Calu3 (cell line): ENCODE measurements at regions not wholly inside any gene's neighbourhood (a gene's known extent, or its start where the extent isn't known, plus 50 kb on each side); places are given as distances from the start of the nearest gene placed in this dataset.

Experiments
- BruUV-seq: library from RNA; stranded (reverse); fragments of 400-500 nt; replicated peaks from 2 replicates; lab custom pipeline; 2021; lab: Mats Ljungman, UMichigan
- CTCF ChIA-PET: fragments of 300-600 bp; sonication (Branson Sonifier 250); formaldehyde crosslinking; loops from one replicate; lab custom pipeline; 2022; ENCODE audit warnings: antibody characterized with exemption; lab: Charles Lee
- DNase-seq: peaks from one replicate; pipeline ENCODE4 v3.0.0; 2022
- H3K27ac Mint-ChIP-seq: one replicate; pipeline ENCODE4 v1.8.0; 2022; ENCODE audit warnings: mixed read lengths; ENCODE audit not compliant: unreplicated experiment
- H3K27me3 Mint-ChIP-seq: one replicate; pipeline ENCODE4 v1.8.0; 2022; ENCODE audit warnings: mixed read lengths; ENCODE audit not compliant: unreplicated experiment
- H3K36me3 Mint-ChIP-seq: one replicate; pipeline ENCODE4 v1.8.0; 2022; ENCODE audit warnings: mild to moderate bottlenecking, moderate library complexity, mixed read lengths; ENCODE audit not compliant: insufficient read depth, unreplicated experiment
- H3K4me1 Mint-ChIP-seq: one replicate; pipeline ENCODE4 v1.8.0; 2022; ENCODE audit warnings: mild to moderate bottlenecking, low read depth, mixed read lengths; ENCODE audit not compliant: unreplicated experiment
- H3K4me3 Mint-ChIP-seq: one replicate; pipeline ENCODE4 v1.8.0; 2022; ENCODE audit warnings: mild to moderate bottlenecking, low read depth, moderate library complexity, mixed read lengths; ENCODE audit not compliant: unreplicated experiment
- H3K9me3 Mint-ChIP-seq: one replicate; pipeline ENCODE4 v1.8.0; 2022; ENCODE audit warnings: low read depth, mixed read lengths; ENCODE audit not compliant: unreplicated experiment
- intact Hi-C: fragments of 100-400 bp; cut with micrococcal nuclease; formaldehyde crosslinking; loops from one replicate; pipeline ENCODE4 v1.10.0; 2022; ENCODE audit not compliant: unreplicated experiment
- TF ChIP-seq, protein P1 (sequence below): fragments of 200-600 bp; IDR thresholded peaks from one replicate; pipeline ENCODE4 v1.8.0; 2022; ENCODE audit warnings: antibody characterized with exemption; ENCODE audit not compliant: unreplicated experiment

DNA sequence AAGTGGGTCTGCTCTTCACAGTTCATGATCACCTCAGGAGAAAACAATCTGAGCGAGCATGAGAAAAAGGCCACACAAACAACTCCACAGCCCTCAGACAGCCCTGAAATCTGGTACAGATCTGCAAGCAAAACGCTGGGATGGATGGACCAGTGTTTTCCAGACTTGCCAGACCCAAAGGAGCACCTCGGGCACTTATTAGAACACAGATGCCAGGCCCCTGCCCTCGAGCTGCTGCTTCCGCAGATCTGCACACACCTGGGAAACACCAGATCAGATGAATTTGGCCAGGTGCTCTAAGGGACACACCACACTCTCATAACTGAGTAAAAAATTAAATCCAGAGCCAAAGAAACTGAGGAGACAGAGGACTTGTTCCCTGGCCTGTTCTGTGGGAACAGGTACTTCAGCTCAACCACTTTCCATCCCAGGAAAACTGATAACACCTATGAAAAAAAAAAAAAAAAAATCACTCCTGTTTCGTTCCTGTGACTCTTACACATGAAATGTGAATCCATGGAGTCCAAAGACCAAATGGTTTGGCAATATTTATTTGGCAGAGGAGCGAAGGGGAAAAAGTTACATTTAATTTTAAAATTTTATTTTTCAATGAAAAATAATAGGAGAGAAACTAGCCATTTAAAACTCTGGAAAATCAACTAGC is 202.9 kb upstream of the ESRRG start:
- no TSS peak for BruUV-seq
- TF ChIP-seq, protein P1, sequence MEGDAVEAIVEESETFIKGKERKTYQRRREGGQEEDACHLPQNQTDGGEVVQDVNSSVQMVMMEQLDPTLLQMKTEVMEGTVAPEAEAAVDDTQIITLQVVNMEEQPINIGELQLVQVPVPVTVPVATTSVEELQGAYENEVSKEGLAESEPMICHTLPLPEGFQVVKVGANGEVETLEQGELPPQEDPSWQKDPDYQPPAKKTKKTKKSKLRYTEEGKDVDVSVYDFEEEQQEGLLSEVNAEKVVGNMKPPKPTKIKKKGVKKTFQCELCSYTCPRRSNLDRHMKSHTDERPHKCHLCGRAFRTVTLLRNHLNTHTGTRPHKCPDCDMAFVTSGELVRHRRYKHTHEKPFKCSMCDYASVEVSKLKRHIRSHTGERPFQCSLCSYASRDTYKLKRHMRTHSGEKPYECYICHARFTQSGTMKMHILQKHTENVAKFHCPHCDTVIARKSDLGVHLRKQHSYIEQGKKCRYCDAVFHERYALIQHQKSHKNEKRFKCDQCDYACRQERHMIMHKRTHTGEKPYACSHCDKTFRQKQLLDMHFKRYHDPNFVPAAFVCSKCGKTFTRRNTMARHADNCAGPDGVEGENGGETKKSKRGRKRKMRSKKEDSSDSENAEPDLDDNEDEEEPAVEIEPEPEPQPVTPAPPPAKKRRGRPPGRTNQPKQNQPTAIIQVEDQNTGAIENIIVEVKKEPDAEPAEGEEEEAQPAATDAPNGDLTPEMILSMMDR: no peak
- DNase-seq: no peak
- intact Hi-C loops: no loop called here
- no peak overlapping the region for H3K4me3 Mint-ChIP-seq
- no peak overlapping the region for H3K27ac Mint-ChIP-seq
- no peaks in the 10 kb centered on the region for H3K36me3 Mint-ChIP-seq
- H3K27me3 Mint-ChIP-seq: no peaks in the 10 kb centered on the region
- CTCF ChIA-PET: no interaction called here
- H3K4me1 Mint-ChIP-seq: peaks cover 8% of the 10 kb centered on the region
- H3K9me3 Mint-ChIP-seq: no peaks in the 10 kb centered on the region

DNA sequence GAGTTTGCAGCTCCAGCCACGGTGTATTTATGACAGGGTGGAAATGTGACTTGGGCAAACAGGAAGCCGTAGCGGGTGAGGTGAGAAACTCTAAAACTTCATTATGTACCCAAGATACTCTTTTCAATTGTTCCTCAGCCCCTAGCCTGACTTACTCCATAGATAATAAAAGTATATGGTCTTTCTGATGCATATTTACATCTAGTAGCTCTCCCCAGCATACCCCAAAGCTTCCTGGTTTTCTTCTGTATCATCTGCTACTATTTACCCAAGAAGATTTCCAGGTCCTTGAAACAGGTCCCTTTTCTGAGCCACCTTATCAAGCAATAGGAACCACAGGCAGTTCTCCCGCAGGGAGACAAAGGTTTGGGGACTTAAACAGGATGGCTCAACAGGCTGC is 201.5 kb upstream of the ESRRG start:
- H3K4me1 Mint-ChIP-seq: peaks cover 8% of the 10 kb centered on the region

DNA sequence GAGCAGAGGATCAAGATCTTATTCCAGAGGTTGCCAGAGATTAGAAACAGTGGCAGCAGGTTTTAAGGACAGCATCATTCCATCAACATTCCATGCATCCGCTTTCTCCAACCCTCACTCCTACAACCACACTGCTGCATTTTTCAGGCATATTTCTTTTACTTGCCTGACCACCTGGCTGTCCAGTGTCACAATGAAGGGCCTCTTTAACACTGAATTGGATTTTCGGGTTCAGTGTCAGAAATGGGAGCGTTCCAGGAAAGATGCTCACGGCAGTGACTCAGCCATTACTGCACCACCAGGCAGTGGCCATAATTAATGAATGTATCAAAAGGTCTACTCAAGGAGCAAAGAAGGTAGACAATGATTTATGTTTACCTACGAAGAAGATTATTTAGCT is 200.4 kb upstream of the ESRRG start:
- CTCF ChIA-PET: no interaction called here
- Mint-ChIP-seq H3K9me3 (no peaks in the 10 kb centered on the region), H3K4me3 (no peak overlapping the region), H3K27me3 (no peaks in the 10 kb centered on the region), H3K4me1 (peaks cover 8% of the 10 kb centered on the region), H3K27ac (no peak overlapping the region), H3K36me3 (no peaks in the 10 kb centered on the region)
- TF ChIP-seq, protein P1: no peak
- DNase-seq: no peak
- intact Hi-C loops: no loop called here
- BruUV-seq: no TSS peak

More for the DNA sequence above, 201.5 kb upstream of the ESRRG start:
- CTCF ChIA-PET: interaction anchor here (0.5 kb wide), 1 partner anchor 942 kb away, joined by 5 read pairs; no protein-coding TSS in a partner anchor
- H3K4me3 Mint-ChIP-seq: no peak overlapping the region
- no peaks in the 10 kb centered on the region for H3K9me3 Mint-ChIP-seq
- DNase-seq: no peak
- BruUV-seq: no TSS peak
- no peaks in the 10 kb centered on the region for H3K27me3 Mint-ChIP-seq
- H3K36me3 Mint-ChIP-seq: no peaks in the 10 kb centered on the region
- TF ChIP-seq, protein P1: no peak
- H3K27ac Mint-ChIP-seq: no peak overlapping the region
- intact Hi-C loops: no loop called here

DNA sequence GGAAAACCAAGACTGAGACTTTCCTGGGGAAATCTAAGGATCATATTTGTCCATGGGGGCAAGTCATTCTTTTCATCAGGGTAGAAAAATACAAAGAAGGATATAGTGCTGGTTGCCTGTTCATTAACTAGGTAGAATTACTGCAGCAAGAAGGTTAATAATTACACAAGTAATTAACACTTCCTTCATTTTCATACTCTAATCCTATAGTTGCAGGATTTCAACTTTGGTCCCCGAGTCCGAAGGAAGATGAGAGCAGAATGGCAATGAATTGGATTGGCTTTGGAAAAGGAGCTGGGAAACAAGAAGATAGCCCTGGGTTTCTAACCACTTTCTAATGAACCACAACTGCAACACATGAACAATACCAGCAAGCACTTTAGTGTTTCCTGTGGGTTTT is 199.2 kb upstream of the ESRRG start:
- H3K36me3 Mint-ChIP-seq: no peaks in the 10 kb centered on the region
- intact Hi-C loops: no loop called here
- CTCF ChIA-PET: no interaction called here
- peaks cover 8% of the 10 kb centered on the region for H3K4me1 Mint-ChIP-seq
- no peak overlapping the region for H3K4me3 Mint-ChIP-seq
- DNase-seq: no peak
- no peak overlapping the region for H3K27ac Mint-ChIP-seq
- no TSS peak for BruUV-seq
- H3K27me3 Mint-ChIP-seq: no peaks in the 10 kb centered on the region
- no peaks in the 10 kb centered on the region for H3K9me3 Mint-ChIP-seq
- TF ChIP-seq, protein P1: no peak
